Small intestine (tissue), 7 donors: ENCODE measurements at regions not wholly inside any gene's neighbourhood (a gene's known extent, or its start where the extent isn't known, plus 50 kb on each side); places are given as distances from the start of the nearest gene placed in this dataset.

Experiments
- DNase-seq, 2 donors: peaks; one replicate each; pipeline versions ENCODE4 v3.0.0 to v3.0.0-alpha.2; 2013
- FAIRE-seq: peaks from 2 replicates; lab custom pipeline; 2012; peaks lifted over from hg19 to GRCh38; lab: Jason Lieb, UNC
- H3K27ac ChIP-seq, 3 donors: one replicate each; pipeline ENCODE4 v1.5.1; 2013; ENCODE audit warnings: low read length in 2 of 3, mild to moderate bottlenecking in 2 of 3, control low read depth in 1 of 3, inconsistent platforms in 1 of 3, low read depth in 1 of 3, moderate library complexity in 1 of 3
- H3K27me3 ChIP-seq, 3 donors: one replicate each; pipeline ENCODE4 v1.6.1; 2013; ENCODE audit warnings: low read length in 3 of 3, inconsistent platforms in 1 of 3; ENCODE audit not compliant: control insufficient read depth in 3 of 3, insufficient read depth in 3 of 3
- H3K36me3 ChIP-seq, 3 donors: one replicate each; pipeline ENCODE4 v1.6.1; 2013; ENCODE audit warnings: low read length in 3 of 3, inconsistent platforms in 1 of 3, low read depth in 1 of 3, mild to moderate bottlenecking in 1 of 3, moderate library complexity in 1 of 3; ENCODE audit not compliant: control insufficient read depth in 3 of 3, insufficient read depth in 2 of 3
- H3K4me1 ChIP-seq, 3 donors: one replicate each; pipeline ENCODE4 v1.6.1; 2013; ENCODE audit warnings: low read length in 2 of 3, inconsistent platforms in 1 of 3, low read depth in 1 of 3, mild to moderate bottlenecking in 1 of 3, moderate library complexity in 1 of 3; ENCODE audit not compliant: control insufficient read depth in 3 of 3, insufficient read depth in 2 of 3
- H3K4me3 ChIP-seq, 3 donors: one replicate each; pipeline ENCODE4 v1.5.1; 2013; ENCODE audit warnings: low read length in 3 of 3, control low read depth in 1 of 3, inconsistent platforms in 1 of 3, low read depth in 1 of 3, mild to moderate bottlenecking in 1 of 3, moderate library complexity in 1 of 3
- H3K9me3 ChIP-seq, 2 donors: one replicate each; pipeline ENCODE4 v1.6.1; 2013; ENCODE audit warnings: low read depth in 1 of 2, low read length in 1 of 2; ENCODE audit not compliant: control insufficient read depth in 2 of 2, insufficient read depth in 1 of 2
- WGBS, 3 donors: extraction: QIAGEN DNeasy Blood & Tissue Kit; methylation state at CpG; one replicate each; pipeline ENCODE4 v1.1.7; 2013; 5-methylcytosine and 5-hydroxymethylcytosine counted together
- donor health status: healthy with polysubstance abuse.
- donor health status: control.
- donor health status: control.
- donor health status: Bipolar disorder and iron deficiency.
- donor health status: healthy.

DNA sequence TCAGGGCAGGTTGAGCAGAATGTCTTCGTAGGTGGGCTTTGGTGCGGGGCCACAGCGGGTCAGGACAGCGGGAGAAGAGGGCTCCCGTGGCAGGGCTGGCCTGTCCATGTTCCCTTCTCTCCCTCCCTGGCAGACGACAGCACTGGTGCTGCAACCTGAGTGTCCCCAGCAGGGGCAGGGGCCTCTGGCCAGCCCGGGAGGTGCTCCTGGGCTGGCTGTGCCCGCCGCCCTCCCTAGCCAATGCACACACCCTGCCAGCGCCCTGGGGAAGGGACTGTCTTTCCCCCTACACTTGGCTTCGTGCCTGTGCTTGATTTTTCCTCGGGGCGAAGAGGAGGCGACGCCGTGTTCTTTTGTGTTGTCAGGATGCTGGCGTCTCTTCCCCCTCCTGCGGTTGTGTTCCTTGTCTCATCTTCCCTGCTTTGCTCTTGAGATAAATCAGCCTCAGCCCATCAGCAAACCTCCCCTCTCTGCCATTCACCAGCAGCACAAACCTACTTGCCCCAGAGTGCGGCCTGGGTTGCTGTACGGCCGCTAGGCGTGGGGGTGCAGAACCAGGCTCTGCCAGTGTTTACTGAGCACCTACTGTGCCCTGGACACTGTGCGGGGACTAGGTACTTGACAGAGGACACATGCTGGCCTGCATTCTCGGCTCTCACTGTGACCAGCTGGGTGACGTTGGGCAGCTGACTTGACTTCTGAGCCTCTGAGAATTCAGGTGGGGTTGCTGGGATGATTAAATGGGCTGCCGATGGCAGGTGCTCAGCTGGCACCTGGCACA, 237.3 kb upstream of the CIBAR2 start:
- Histone ChIP-seq H3K36me3 (peaks cover 0 to 26% (median 0%) of the 10 kb centered on the region in 3 donors), H3K9me3 (peaks cover 0 to 7% of the 10 kb centered on the region in 2 donors), H3K4me3 (no peak overlapping the region), H3K4me1 (peaks cover 0 to 19% (median 0%) of the 10 kb centered on the region in 3 donors), H3K27me3 (no peaks in the 10 kb centered on the region), H3K27ac (no peak overlapping the region)
- 26 to 66% (median 45%) methylated on average over 22 to 26 of the region's 26 CpGs for WGBS, 3 donors
- DNase-seq (no peak), FAIRE-seq (no peak)

DNA sequence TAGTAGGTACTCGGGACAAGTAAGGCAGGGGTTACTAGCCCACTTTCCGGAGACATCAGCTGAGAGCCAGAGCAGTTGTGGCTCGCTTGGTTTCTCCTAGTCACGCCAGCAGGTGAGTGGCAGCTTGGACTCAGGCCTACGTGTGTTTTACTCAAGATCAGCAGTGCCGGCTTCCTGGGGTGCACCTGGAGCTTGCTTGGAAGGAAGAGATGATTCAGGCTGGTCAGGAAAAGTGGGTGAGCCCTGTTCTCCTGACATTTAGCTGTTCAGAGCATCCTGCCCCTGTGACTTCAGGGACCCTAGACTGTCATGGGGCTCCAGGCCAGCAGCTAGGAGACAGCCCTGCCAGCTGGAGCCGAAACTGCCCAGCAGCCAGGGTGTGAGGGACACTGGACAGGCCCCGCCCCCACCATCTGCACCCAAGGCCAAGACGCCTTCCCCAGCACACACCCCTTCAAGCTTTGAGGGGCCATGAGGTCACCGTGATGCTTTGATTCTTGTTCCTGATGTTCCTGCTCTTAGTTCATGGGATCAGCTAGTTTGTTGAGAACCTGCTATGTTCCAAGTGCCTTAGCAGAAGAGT, 238.0 kb upstream of the CIBAR2 start:
- H3K4me3 ChIP-seq: no peak overlapping the region
- peaks cover 0 to 29% (median 0%) of the 10 kb centered on the region in 3 donors for H3K36me3 ChIP-seq
- H3K27me3 ChIP-seq: no peaks in the 10 kb centered on the region
- peaks cover 0 to 7% of the 10 kb centered on the region in 2 donors for H3K9me3 ChIP-seq
- H3K27ac ChIP-seq: no peak overlapping the region
- H3K4me1 ChIP-seq: peaks cover 0 to 21% (median 0%) of the 10 kb centered on the region in 3 donors
- FAIRE-seq (no peak), DNase-seq (no peak)
- WGBS, 3 donors: 26 to 66% (median 39%) methylated on average over 9 to 10 of the region's 10 CpGs

GRCh38 chr16:85350973-85351372, 238.7 kb upstream of the CIBAR2 start:
- DNase-seq (peak; percentile 65 to 98), FAIRE-seq (no peak)
- WGBS, 3 donors: 5 to 32% (median 13%) methylated on average over 4 of the region's 4 CpGs
- Histone ChIP-seq H3K36me3 (peaks cover 0 to 29% (median 0%) of the 10 kb centered on the region in 3 donors), H3K9me3 (peaks cover 0 to 7% of the 10 kb centered on the region in 2 donors), H3K27ac (no peak overlapping the region), H3K4me3 (no peak overlapping the region), H3K4me1 (peaks cover 0 to 24% (median 0%) of the 10 kb centered on the region in 3 donors), H3K27me3 (no peaks in the 10 kb centered on the region)

GRCh38 chr16:85353013-85353412, 240.7 kb upstream of the CIBAR2 start:
- DNase-seq (no peak), FAIRE-seq (no peak)

DNA sequence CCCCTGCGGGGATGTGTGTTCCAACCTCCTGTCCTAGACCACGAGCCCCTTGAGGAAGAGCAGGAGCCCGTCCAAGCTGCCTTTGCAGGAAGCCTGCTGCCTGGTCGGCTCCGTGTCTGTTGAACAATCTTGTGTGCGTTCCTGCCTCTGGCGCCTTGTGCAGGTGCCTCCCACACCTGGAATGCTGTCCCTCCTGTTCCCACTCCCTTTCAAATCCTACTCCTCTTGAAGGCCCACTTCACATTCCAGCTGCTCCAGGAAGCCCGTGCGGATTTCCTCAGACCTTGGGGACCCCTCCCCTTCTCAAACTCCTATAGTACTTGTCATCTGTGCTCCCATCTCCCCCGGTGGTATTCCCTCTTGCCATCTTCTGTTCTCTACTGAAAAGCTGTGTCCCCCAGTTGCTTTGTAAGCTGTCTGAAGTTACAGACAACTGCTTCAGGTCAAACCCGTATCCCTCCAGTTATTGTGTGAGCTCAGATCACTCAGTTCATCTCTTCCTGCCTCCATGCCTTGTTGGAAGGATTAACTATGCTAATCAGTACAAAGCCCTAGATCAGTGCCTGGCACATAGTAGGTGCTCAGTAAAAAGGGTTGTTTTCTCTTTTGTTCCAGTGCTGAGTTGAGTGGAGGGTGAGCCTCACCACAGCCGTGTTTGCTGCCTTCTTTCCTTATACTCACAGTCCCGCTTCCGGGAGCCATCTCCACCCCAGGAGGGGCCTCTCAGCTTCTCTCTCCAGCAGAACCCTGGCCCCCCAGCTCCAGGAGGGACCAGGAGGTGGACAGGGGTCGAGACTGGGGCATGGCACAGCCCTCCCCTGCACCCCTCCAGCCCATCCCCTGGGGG, 241.8 kb upstream of the CIBAR2 start:
- Histone ChIP-seq H3K27me3 (no peaks in the 10 kb centered on the region), H3K36me3 (peaks cover 0 to 54% (median 0%) of the 10 kb centered on the region in 3 donors), H3K4me1 (peaks cover 0 to 28% (median 0%) of the 10 kb centered on the region in 3 donors), H3K9me3 (peaks cover 0 to 7% of the 10 kb centered on the region in 2 donors), H3K27ac (no peak overlapping the region), H3K4me3 (no peak overlapping the region)
- WGBS, 3 donors: 22 to 60% (median 51%) methylated on average over 15 of the region's 15 CpGs
- FAIRE-seq (no peak), DNase-seq (peak; percentile 61 to 73)

More at GRCh38 chr16:85353013-85353412, 240.7 kb upstream of the CIBAR2 start:
- Histone ChIP-seq H3K36me3 (peaks cover 0 to 45% (median 0%) of the 10 kb centered on the region in 3 donors), H3K9me3 (peaks cover 0 to 7% of the 10 kb centered on the region in 2 donors), H3K27ac (no peak overlapping the region), H3K4me1 (peaks cover 0 to 24% (median 0%) of the 10 kb centered on the region in 3 donors), H3K4me3 (no peak overlapping the region), H3K27me3 (no peaks in the 10 kb centered on the region)
- WGBS, 3 donors: 92 to 97% (median 95%) methylated on average over 10 of the region's 10 CpGs

GRCh38 chr16:85354686-85355514, 242.6 kb upstream of the CIBAR2 start:
- Histone ChIP-seq H3K27ac (peak overlapping the region in 1 of 3 donors; percentile 2), H3K27me3 (no peaks in the 10 kb centered on the region), H3K36me3 (peaks cover 0 to 58% (median 0%) of the 10 kb centered on the region in 3 donors), H3K4me1 (peaks cover 0 to 37% (median 0%) of the 10 kb centered on the region in 3 donors), H3K4me3 (no peak overlapping the region), H3K9me3 (peaks cover 0 to 7% of the 10 kb centered on the region in 2 donors)
- 72 to 88% (median 81%) methylated on average over 20 of the region's 20 CpGs for WGBS, 3 donors
- FAIRE-seq (no peak), DNase-seq (no peak)

DNA sequence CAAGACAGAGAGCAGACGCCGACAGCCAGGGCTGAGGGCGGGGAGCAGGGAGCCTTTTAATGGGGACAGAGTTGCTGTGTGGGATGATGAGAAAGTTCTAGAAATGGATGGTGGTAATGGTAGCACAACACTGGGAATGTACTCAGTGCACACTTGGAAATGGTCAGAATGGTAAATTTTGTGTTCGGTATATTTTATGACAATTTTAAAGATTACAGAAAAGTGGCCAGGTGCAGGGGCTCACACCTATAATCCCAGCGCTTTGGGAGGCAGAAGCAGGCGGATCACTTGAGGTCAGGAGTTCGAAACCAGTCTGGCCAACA, 243.2 kb upstream of the CIBAR2 start:
- peak overlapping the region in 1 of 3 donors; percentile 2 for H3K27ac ChIP-seq
- FAIRE-seq: no peak
- no peak overlapping the region for H3K4me3 ChIP-seq
- peaks cover 0 to 56% (median 0%) of the 10 kb centered on the region in 3 donors for H3K36me3 ChIP-seq
- H3K27me3 ChIP-seq: no peaks in the 10 kb centered on the region
- H3K9me3 ChIP-seq: peaks cover 0 to 7% of the 10 kb centered on the region in 2 donors
- WGBS, 3 donors: 83 to 88% (median 85%) methylated on average over 7 of the region's 7 CpGs
- H3K4me1 ChIP-seq: peaks cover 0 to 41% (median 0%) of the 10 kb centered on the region in 3 donors
- DNase-seq: no peak
